HUDEP-2 (cell line): ENCODE measurements at regions not wholly inside any gene's neighbourhood (a gene's known extent, or its start where the extent isn't known, plus 50 kb on each side); places are given as distances from the start of the nearest gene placed in this dataset.

Source experiments
- DNase-seq, 76 experiments: peaks; one replicate each; lab custom pipeline; 2025; ENCODE audit not compliant: unreplicated experiment in 76 of 76; lab: John Stamatoyannopoulos, UW

DNA sequence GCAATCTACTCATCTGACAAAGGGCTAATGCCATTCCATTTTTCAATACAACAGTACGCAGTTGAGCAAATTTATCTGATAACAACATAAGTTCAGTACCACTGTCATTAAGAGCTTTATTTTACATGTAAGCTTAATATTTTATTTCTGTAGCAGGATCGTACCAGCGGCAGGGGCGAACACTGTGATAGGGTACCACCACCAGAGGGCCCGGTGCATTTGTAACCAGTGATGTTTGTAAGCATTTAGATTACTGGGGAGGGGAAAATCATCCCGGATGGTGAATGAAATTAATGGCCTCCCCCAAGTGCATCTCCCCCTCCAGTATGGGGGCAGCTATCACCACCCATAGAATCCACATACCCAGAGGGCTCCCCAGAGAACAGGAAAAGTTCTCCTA is 179.0 kb downstream of the ADGRA3 start:
- no peak for DNase-seq

- no peak for DNase-seq
Observed at GRCh38 chr4:22334155-22334554, 181.7 kb downstream of the ADGRA3 start.

- DNase-seq: no peak
Observed at GRCh38 chr4:22324422-22324821, 191.4 kb downstream of the ADGRA3 start.

GRCh38 chr4:22323691-22324090 is 192.2 kb downstream of the ADGRA3 start:
- DNase-seq: no peak

DNA sequence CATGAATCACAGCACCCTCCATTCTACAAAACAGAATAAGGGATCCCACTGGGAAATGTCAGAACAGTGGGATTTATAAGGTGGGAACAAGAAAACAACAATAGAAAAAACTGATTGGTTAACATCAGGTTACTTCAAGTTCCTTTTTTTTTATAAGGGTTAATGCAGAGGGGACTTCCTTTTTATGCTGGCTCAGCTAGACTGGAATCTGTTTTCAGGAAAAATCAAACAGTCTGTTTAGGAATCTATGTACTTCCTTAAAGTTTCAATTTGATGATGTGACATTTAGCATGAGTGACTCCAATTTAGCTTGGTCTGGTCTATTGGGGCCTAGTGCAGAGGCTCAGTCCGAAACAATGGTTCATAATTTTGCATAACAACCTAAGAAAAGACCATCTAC is 192.9 kb downstream of the ADGRA3 start:
- DNase-seq: no peak

DNA sequence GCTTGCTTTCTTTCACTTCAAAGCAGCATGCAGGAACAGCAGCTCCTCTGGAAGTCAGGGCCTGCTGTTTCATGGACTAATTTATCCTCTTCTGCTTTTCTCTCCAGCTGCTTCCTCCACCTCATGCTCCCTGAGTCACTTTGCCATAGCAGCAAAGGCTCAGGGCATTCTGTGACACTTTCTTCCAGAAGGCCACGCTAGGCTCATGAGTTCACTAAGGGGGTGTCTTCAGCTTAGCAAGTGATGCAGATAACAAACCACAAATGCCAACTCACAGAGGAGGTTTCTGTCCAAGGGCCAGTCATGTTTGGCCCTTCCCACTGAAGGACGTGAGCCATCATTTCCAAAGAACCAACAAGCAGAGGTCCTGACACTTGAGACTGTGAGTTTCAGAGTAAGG is 200.2 kb downstream of the ADGRA3 start:
- DNase-seq: no peak

- DNase-seq: no peak
Observed at GRCh38 chr4:22313976-22314375, 201.9 kb downstream of the ADGRA3 start.

DNA sequence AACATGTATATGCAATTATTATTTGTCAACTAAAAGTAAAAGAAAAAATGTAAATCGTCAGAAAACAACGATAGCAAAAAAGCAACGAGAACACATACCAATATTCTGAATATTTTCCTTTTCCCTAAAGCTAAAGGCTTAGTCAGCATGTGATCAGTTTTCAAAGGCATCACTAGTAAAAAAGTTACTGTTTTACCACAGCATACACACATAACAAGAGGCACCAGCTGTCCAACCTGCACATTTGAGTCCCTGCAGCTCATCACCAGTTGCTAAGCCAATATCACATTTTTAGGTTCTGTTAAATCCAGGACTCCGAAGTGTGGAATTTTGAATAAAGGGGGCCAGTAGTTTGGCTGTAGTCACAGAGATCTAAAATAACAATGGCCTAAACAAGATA is 203.8 kb downstream of the ADGRA3 start:
- DNase-seq: no peak

GRCh38 chr4:22301253-22301652 is 214.6 kb downstream of the ADGRA3 start:
- DNase-seq: no peak

DNA sequence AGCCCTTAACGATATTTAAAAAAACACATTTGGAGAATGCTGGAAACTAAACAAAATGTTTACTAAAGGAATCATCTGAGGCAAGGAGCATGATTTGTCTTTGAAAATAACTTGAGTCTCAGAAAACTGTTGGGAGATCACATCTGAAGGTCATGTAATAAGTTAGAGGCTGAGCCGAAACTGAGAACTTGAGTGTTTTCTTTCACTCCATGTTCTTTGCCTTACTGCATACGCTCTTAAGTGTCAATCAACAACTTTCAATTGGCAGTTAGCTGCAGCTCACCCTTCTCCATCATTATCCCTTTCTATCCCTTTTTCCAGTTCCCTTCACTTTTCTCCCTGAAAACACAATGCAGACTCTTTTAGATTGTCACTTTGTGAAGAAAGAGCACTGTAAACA is 216.2 kb downstream of the ADGRA3 start:
- DNase-seq: no peak

GRCh38 chr4:22287631-22288030 is 228.2 kb downstream of the ADGRA3 start:
- no peak for DNase-seq

- no peak for DNase-seq
Observed at GRCh38 chr4:22268350-22269025, 247.4 kb downstream of the ADGRA3 start.

DNA sequence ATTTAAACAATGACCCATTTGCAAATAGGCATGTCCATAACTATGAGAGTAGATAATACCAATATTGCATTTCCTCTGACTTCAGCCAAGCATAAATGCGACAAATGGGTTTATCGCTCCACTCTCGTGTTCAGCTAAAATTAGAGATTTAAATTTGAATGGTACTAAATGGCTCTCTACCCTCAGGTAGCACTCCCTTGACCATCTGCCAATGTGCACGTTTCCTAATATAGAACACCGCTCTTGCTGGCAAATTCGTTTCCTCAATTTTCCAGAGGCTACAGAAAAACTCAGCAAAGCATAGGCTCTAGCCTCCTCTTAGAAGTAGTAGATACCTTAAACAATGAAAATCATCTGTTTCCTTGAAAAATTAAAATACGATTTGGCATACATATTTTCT is 251.6 kb downstream of the ADGRA3 start:
- no peak for DNase-seq

- DNase-seq: no peak
Observed at GRCh38 chr4:22253431-22253830, 262.4 kb downstream of the ADGRA3 start.

GRCh38 chr4:22246847-22247246 is 269.0 kb downstream of the ADGRA3 start:
- no peak for DNase-seq

DNA sequence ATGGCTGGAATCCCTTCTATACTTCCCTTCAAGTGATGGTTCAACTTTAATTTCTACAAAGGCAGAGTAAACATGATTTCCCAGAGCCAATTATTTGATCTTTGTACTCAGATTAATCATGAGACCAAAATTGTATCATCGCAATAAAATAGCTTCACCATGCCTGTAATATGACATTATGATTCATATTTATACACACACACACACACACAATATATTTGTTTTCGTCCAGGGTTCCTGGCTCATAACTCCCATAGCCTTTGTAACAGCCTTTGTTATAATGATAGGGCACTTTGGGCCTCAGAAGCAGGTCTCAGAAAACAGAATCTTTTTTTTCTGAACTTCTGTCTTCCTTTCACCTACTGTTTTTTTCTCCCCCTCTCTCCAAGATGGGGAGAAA is 270.6 kb downstream of the ADGRA3 start:
- no peak for DNase-seq

- DNase-seq: no peak
Observed at GRCh38 chr4:22241415-22241814, 274.5 kb downstream of the ADGRA3 start.

- DNase-seq: no peak
Observed at GRCh38 chr4:22240814-22241213, 275.1 kb downstream of the ADGRA3 start.

DNA sequence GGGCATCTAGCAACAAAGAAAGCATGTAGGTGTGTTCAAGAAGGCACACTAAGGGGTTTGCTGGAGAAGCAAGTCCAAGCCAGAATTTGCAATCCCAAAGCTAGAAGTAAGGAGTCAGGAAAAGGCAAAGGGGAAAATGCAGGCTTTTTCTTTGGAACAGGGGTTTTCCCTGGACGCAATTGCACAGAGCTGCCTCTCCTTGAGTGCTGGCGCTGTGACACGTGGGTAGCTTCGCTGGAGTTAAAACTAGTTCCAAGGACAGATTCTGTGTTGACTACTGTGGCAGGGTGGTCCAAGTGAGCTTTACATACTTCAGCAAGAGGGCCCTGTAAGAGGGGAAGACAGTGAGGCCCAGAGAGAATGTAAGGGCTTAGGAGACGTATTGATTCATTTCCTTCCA is 277.1 kb downstream of the ADGRA3 start:
- DNase-seq: no peak

- no peak for DNase-seq
Observed at GRCh38 chr4:22237846-22238494, 277.9 kb downstream of the ADGRA3 start.

- peak in 18 of 76 experiments; percentile 0 to 32 (median 2) for DNase-seq
Observed at GRCh38 chr4:22237155-22237751, 278.6 kb downstream of the ADGRA3 start.

DNA sequence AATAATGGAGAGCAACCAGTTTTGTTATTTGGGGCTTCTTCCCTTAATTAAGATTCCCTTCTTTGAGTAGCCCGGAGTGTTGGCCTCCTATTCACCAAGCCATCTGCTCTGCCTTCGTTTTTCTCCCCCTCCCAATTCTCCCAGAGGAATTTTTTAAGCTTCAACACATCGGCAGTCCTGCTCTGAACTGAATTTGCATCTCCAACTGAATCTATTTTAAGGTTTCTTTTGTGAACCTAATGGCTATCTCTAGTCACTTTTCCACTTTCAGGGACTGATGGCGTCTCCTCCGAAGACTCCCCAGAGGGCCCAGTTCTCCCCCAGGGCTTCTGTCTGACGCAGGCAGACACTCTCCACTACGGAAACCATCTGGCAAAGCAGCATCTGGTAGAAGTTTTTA is 280.2 kb downstream of the ADGRA3 start:
- no peak for DNase-seq
